ENCODE measurements at regions not wholly inside any gene's neighbourhood (a gene's known extent, or its start where the extent isn't known, plus 50 kb on each side); places are given as distances from the start of the nearest gene placed in this dataset.

DNA sequence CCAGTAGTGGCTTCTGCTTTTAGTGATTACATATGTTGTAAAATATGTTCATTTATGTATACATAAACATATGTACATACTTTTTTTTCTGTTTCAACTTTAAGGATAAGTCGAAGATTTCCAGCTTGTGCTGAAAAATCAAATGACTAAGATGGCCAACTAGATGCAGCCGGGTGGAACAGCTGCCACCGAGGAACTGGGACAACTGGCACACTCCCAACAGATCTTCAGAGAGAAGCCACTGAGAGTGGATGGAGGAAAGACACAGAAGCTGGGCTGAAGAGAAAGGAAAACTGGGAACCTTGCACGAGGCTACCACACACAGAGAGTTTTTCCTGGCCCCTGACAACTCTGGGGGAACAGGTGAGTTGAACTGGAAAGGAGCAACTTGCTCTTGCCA, 207.5 kb downstream of the FAM47B start:
- CTCF ChIA-PET (ENCODE audit: low intra/inter-chr PET ratio, low total read pairs) = no interaction called here
- Histone ChIP-seq H3K79me2 (ENCODE audit: insufficient read depth, low read length) (no peaks in the 10 kb centered on the region), H4K20me1 (ENCODE audit: insufficient read depth, low read length) (no peaks in the 10 kb centered on the region), H3K4me2 (ENCODE audit: low read depth, low read length) (no peak overlapping the region), H3K27me3 (ENCODE audit: control insufficient read depth in 1 of 2, insufficient read depth in 2 of 2, low read length in 2 of 2) (no peaks in the 10 kb centered on the region), H3K4me1 (ENCODE audit: insufficient read depth, low read length) (no peaks in the 10 kb centered on the region), H3K9ac (ENCODE audit: insufficient read depth, low read depth, low read length) (no peak overlapping the region), H2AFZ (ENCODE audit: low read length) (no peak overlapping the region), H3K9me3 (ENCODE audit: low read length) (peaks cover 9% of the 10 kb centered on the region), H3K36me3 (replicated peaks in 1 of 2; ENCODE audit: control insufficient read depth in 1 of 2, insufficient read depth in 2 of 2, low read length in 2 of 2) (no peaks in the 10 kb centered on the region), H3K4me3 (replicated peaks in 1 of 3; ENCODE audit: insufficient read depth in 1 of 3, low read depth in 2 of 3, low read length in 3 of 3) (no peak overlapping the region), H3K27ac (ENCODE audit: extremely low read length, insufficient read depth, low read length) (no peak overlapping the region)
- no peak for FAIRE-seq
- no TSS peak for BruUV-seq (replicated peaks)
- ATAC-seq = no peak
- TF ChIP-seq ZNF24 (IDR thresholded peaks at IDR 0.05) = no peak
- TF ChIP-seq, protein P1, sequence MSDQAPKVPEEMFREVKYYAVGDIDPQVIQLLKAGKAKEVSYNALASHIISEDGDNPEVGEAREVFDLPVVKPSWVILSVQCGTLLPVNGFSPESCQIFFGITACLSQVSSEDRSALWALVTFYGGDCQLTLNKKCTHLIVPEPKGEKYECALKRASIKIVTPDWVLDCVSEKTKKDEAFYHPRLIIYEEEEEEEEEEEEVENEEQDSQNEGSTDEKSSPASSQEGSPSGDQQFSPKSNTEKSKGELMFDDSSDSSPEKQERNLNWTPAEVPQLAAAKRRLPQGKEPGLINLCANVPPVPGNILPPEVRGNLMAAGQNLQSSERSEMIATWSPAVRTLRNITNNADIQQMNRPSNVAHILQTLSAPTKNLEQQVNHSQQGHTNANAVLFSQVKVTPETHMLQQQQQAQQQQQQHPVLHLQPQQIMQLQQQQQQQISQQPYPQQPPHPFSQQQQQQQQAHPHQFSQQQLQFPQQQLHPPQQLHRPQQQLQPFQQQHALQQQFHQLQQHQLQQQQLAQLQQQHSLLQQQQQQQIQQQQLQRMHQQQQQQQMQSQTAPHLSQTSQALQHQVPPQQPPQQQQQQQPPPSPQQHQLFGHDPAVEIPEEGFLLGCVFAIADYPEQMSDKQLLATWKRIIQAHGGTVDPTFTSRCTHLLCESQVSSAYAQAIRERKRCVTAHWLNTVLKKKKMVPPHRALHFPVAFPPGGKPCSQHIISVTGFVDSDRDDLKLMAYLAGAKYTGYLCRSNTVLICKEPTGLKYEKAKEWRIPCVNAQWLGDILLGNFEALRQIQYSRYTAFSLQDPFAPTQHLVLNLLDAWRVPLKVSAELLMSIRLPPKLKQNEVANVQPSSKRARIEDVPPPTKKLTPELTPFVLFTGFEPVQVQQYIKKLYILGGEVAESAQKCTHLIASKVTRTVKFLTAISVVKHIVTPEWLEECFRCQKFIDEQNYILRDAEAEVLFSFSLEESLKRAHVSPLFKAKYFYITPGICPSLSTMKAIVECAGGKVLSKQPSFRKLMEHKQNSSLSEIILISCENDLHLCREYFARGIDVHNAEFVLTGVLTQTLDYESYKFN (CRISPR knock-in tag; conservative IDR thresholded peaks at IDR 0.05) = no peak
- no peak for TF ChIP-seq ZNF143 (CRISPR knock-in tag; IDR thresholded peaks at IDR 0.05)
- no peak for TF ChIP-seq HNRNPH1 (optimal IDR thresholded peaks at IDR 0.05; ENCODE audit: low read depth, low read length)
- TF ChIP-seq, protein P2, sequence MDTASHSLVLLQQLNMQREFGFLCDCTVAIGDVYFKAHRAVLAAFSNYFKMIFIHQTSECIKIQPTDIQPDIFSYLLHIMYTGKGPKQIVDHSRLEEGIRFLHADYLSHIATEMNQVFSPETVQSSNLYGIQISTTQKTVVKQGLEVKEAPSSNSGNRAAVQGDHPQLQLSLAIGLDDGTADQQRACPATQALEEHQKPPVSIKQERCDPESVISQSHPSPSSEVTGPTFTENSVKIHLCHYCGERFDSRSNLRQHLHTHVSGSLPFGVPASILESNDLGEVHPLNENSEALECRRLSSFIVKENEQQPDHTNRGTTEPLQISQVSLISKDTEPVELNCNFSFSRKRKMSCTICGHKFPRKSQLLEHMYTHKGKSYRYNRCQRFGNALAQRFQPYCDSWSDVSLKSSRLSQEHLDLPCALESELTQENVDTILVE (CRISPR knock-in tag; IDR thresholded peaks at IDR 0.05) = no peak
- POLR2A ChIA-PET = no interaction called here
- no peak for DNase-seq (ENCODE audit: low spot score)
- in situ Hi-C loops (cut with HindIII; ENCODE audit: extremely low pct_ligation_motif_present, low pct_unique_long_range_greater_than_20kb) (no loop called here), intact Hi-C loops (cut with micrococcal nuclease; ENCODE audit: unreplicated experiment) (no loop called here)
- 0% methylated on average over 4 of the region's 4 CpGs for WGBS (ENCODE audit: low lambda C conversion rate)

All from HepG2 (cell line).